NCI-H226 (cell line): ENCODE measurements at regions not wholly inside any gene's neighbourhood (a gene's known extent, or its start where the extent isn't known, plus 50 kb on each side); places are given as distances from the start of the nearest gene placed in this dataset.

Experiments used
- DNase-seq: peaks from one replicate; pipeline ENCODE4 v3.0.0-alpha.2; 2015

GRCh38 chr20:21033817-21034216 lies 72.3 kb downstream of the LINC00237 start:
- no peak for DNase-seq

GRCh38 chr20:21031666-21032065 lies 74.5 kb downstream of the LINC00237 start:
- no peak for DNase-seq

GRCh38 chr20:21029341-21029740 lies 76.8 kb downstream of the LINC00237 start:
- DNase-seq: no peak

- DNase-seq: no peak
Measured at GRCh38 chr20:21028921-21029320, 77.2 kb downstream of the LINC00237 start.

- DNase-seq: no peak
Measured at GRCh38 chr20:21028436-21028835, 77.7 kb downstream of the LINC00237 start.

- no peak for DNase-seq
Measured at GRCh38 chr20:21027569-21027968, 78.6 kb downstream of the LINC00237 start.

- DNase-seq: no peak
Measured at GRCh38 chr20:21026951-21027350, 79.2 kb downstream of the LINC00237 start.

- no peak for DNase-seq
Measured at GRCh38 chr20:21024420-21024819, 81.7 kb downstream of the LINC00237 start.

GRCh38 chr20:21022925-21023324 lies 83.2 kb downstream of the LINC00237 start:
- no peak for DNase-seq

- DNase-seq: no peak
Measured at GRCh38 chr20:21021472-21021790, 84.7 kb downstream of the LINC00237 start.

GRCh38 chr20:21020659-21021471 lies 85.3 kb downstream of the LINC00237 start:
- DNase-seq: no peak

GRCh38 chr20:21019814-21020658 lies 86.1 kb downstream of the LINC00237 start:
- no peak for DNase-seq

GRCh38 chr20:21019468-21019813 lies 86.7 kb downstream of the LINC00237 start:
- no peak for DNase-seq

- DNase-seq: no peak
Measured at GRCh38 chr20:21018576-21018975, 87.6 kb downstream of the LINC00237 start.

- no peak for DNase-seq
Measured at GRCh38 chr20:21017528-21018085, 88.6 kb downstream of the LINC00237 start.

GRCh38 chr20:21016751-21017150 lies 89.4 kb downstream of the LINC00237 start:
- DNase-seq: no peak

GRCh38 chr20:21014528-21014927 lies 91.6 kb downstream of the LINC00237 start:
- DNase-seq: no peak

- no peak for DNase-seq
Measured at GRCh38 chr20:21008951-21009350, 97.2 kb downstream of the LINC00237 start.

- DNase-seq: no peak
Measured at GRCh38 chr20:21006611-21007010, 99.5 kb downstream of the LINC00237 start.

- no peak for DNase-seq
Measured at GRCh38 chr20:21004386-21005076, 101.6 kb downstream of the LINC00237 start.

- no peak for DNase-seq
Measured at GRCh38 chr20:21003902-21004301, 102.3 kb downstream of the LINC00237 start.

- no peak for DNase-seq
Measured at GRCh38 chr20:21002486-21002885, 103.7 kb downstream of the LINC00237 start.

GRCh38 chr20:20993372-20993771 lies 112.8 kb downstream of the LINC00237 start:
- no peak for DNase-seq
